Natural killer cell (primary cell): ENCODE measurements at regions not wholly inside any gene's neighbourhood (a gene's known extent, or its start where the extent isn't known, plus 50 kb on each side); places are given as distances from the start of the nearest gene placed in this dataset.

Experiments
- ATAC-seq, 3 donors: fragments of 150-1000 bp in 2 of 3; fragments of 200-7000 bp in 1 of 3; cut with Tn5 transposase; 1 replicate in 1 of 3; 2 replicates in 2 of 3; pipeline ENCODE4 v1.10.0; 2021; ENCODE audit warnings: mild to moderate bottlenecking in 2 of 3, moderate library complexity in 2 of 3
- DNase-seq, 2 donors: peaks; one replicate each; pipeline versions ENCODE4 v3.0.0 to v3.0.0-alpha.2; 2013 to 2021; ENCODE audit warnings: mixed read lengths in 1 of 2
- H3K27ac ChIP-seq: one replicate; pipeline ENCODE4 v1.5.1; 2013; ENCODE audit warnings: mild to moderate bottlenecking, low read length
- H3K27me3 ChIP-seq: one replicate; pipeline ENCODE4 v1.6.1; 2013; ENCODE audit warnings: low read length; ENCODE audit not compliant: control insufficient read depth, insufficient read depth
- H3K36me3 ChIP-seq: one replicate; pipeline ENCODE4 v1.6.1; 2013; ENCODE audit warnings: low read length; ENCODE audit not compliant: control insufficient read depth, insufficient read depth
- H3K4me1 ChIP-seq: one replicate; pipeline ENCODE4 v1.6.1; 2013; ENCODE audit warnings: low read length; ENCODE audit not compliant: control insufficient read depth, insufficient read depth
- H3K4me3 ChIP-seq: one replicate; pipeline ENCODE4 v1.5.1; 2013; ENCODE audit warnings: low read length
- H3K9me3 ChIP-seq: one replicate; pipeline ENCODE4 v1.6.1; 2013; ENCODE audit warnings: low read length; ENCODE audit not compliant: control insufficient read depth, insufficient read depth
- H3K27ac Mint-ChIP-seq, 2 donors: one replicate each; pipeline ENCODE4 v1.8.0; 2022; ENCODE audit warnings: mild to moderate bottlenecking in 2 of 2, mixed read lengths in 2 of 2, moderate library complexity in 1 of 2
- H3K27me3 Mint-ChIP-seq, 2 donors: one replicate each; pipeline ENCODE4 v1.8.0; 2022; ENCODE audit warnings: low read depth in 2 of 2, mixed read lengths in 2 of 2
- H3K36me3 Mint-ChIP-seq: one replicate; pipeline ENCODE4 v1.8.0; 2022; ENCODE audit warnings: mixed read lengths
- H3K4me1 Mint-ChIP-seq, 2 donors: one replicate each; pipeline ENCODE4 v1.8.0; 2022; ENCODE audit warnings: mixed read lengths in 2 of 2
- H3K4me3 Mint-ChIP-seq: one replicate; pipeline ENCODE4 v1.8.0; 2022; ENCODE audit warnings: mild to moderate bottlenecking, moderate library complexity, mixed read lengths
- H3K9me3 Mint-ChIP-seq, 2 donors: one replicate each; pipeline ENCODE4 v1.8.0; 2022; ENCODE audit warnings: mixed read lengths in 2 of 2
- CTCF ChIP-seq: fragments of 200-600 bp; IDR thresholded peaks from one replicate; pipeline ENCODE4 v1.8.0; 2022; ENCODE audit warnings: antibody characterized with exemption
- WGBS: methylation state at CpG from one replicate; pipeline ENCODE4 v1.1.7; 2013; ENCODE audit warnings: missing lambda C conversion rate; ENCODE audit not compliant: insufficient coverage; 5-methylcytosine and 5-hydroxymethylcytosine counted together
- intact Hi-C: fragments of 100-400 bp; cut with micrococcal nuclease; formaldehyde crosslinking; loops from one replicate; pipeline ENCODE4 v1.14.2; 2022

- H3K4me1 Mint-ChIP-seq = no peaks in the 10 kb centered on the region
- TF ChIP-seq CTCF = no peak
- H3K27me3 Mint-ChIP-seq = no peaks in the 10 kb centered on the region
- H3K27ac Mint-ChIP-seq = no peak overlapping the region
- Histone ChIP-seq H3K4me1 (no peaks in the 10 kb centered on the region), H3K27ac (no peak overlapping the region), H3K4me3 (no peak overlapping the region), H3K36me3 (no peaks in the 10 kb centered on the region), H3K27me3 (no peaks in the 10 kb centered on the region), H3K9me3 (no peaks in the 10 kb centered on the region)
- peaks cover 0 to 2% of the 10 kb centered on the region in 2 donors for H3K9me3 Mint-ChIP-seq
- H3K4me3 Mint-ChIP-seq = no peak overlapping the region
- H3K36me3 Mint-ChIP-seq = no peaks in the 10 kb centered on the region
- no peak for ATAC-seq
- intact Hi-C loops = no loop called here
- DNase-seq = no peak
These were observed 682.2 kb upstream of the TSPY4 start for GRCh38 chrY:8655017-8655416.

- Histone ChIP-seq H3K27ac (no peak overlapping the region), H3K9me3 (no peaks in the 10 kb centered on the region), H3K4me3 (no peak overlapping the region), H3K4me1 (no peaks in the 10 kb centered on the region), H3K27me3 (no peaks in the 10 kb centered on the region), H3K36me3 (no peaks in the 10 kb centered on the region)
- ATAC-seq (no peak), DNase-seq (no peak)
- no peak overlapping the region for H3K27ac Mint-ChIP-seq
- TF ChIP-seq CTCF = no peak
- H3K36me3 Mint-ChIP-seq = no peaks in the 10 kb centered on the region
- H3K4me1 Mint-ChIP-seq = no peaks in the 10 kb centered on the region
- no peaks in the 10 kb centered on the region for H3K27me3 Mint-ChIP-seq
- peaks cover 0 to 2% of the 10 kb centered on the region in 2 donors for H3K9me3 Mint-ChIP-seq
- no peak overlapping the region for H3K4me3 Mint-ChIP-seq
- intact Hi-C loops = no loop called here
These were observed 681.2 kb upstream of the TSPY4 start for GRCh38 chrY:8656101-8656500.

- Histone ChIP-seq H3K4me1 (no peaks in the 10 kb centered on the region), H3K36me3 (no peaks in the 10 kb centered on the region), H3K27ac (no peak overlapping the region), H3K27me3 (no peaks in the 10 kb centered on the region), H3K4me3 (no peak overlapping the region), H3K9me3 (no peaks in the 10 kb centered on the region)
- no peak for TF ChIP-seq CTCF
- Mint-ChIP-seq H3K9me3 (peaks cover 0 to 2% of the 10 kb centered on the region in 2 donors), H3K27me3 (no peaks in the 10 kb centered on the region), H3K4me1 (no peaks in the 10 kb centered on the region), H3K27ac (no peak overlapping the region), H3K4me3 (no peak overlapping the region), H3K36me3 (no peaks in the 10 kb centered on the region)
- 29% methylated on average over 2 of the region's 5 CpGs for WGBS
- ATAC-seq = no peak
- intact Hi-C loops = no loop called here
- DNase-seq = no peak
These were observed 680.7 kb upstream of the TSPY4 start for GRCh38 chrY:8656515-8656914.

GRCh38 chrY:8659721-8660120, 677.5 kb upstream of the TSPY4 start:
- Mint-ChIP-seq H3K27ac (no peak overlapping the region), H3K9me3 (no peaks in the 10 kb centered on the region), H3K4me3 (no peak overlapping the region), H3K27me3 (no peaks in the 10 kb centered on the region), H3K4me1 (no peaks in the 10 kb centered on the region), H3K36me3 (no peaks in the 10 kb centered on the region)
- TF ChIP-seq CTCF = no peak
- Histone ChIP-seq H3K4me3 (no peak overlapping the region), H3K4me1 (no peaks in the 10 kb centered on the region), H3K36me3 (no peaks in the 10 kb centered on the region), H3K27ac (no peak overlapping the region), H3K9me3 (no peaks in the 10 kb centered on the region), H3K27me3 (no peaks in the 10 kb centered on the region)
- DNase-seq (no peak), ATAC-seq (no peak)
- WGBS = 92% methylated on average over 6 of the region's 6 CpGs
- intact Hi-C loops = no loop called here
